ENCODE measurements at regions not wholly inside any gene's neighbourhood (a gene's known extent, or its start where the extent isn't known, plus 50 kb on each side); places are given as distances from the start of the nearest gene placed in this dataset.

GRCh38 chr9:24712206-24712605, 166.5 kb upstream of the IZUMO3 start:
- no peaks in the 10 kb centered on the region for H3K9me3 ChIP-seq
- H3K36me3 ChIP-seq, result no peaks in the 10 kb centered on the region
- no peaks in the 10 kb centered on the region for H3K4me1 ChIP-seq (ENCODE audit: control insufficient read depth in 1 of 2, low read depth in 2 of 2)
- no peak overlapping the region for H3K27ac ChIP-seq
- DNase-seq (ENCODE audit: low spot score) (no peak), ATAC-seq (ENCODE audit: insufficient number of reproducible peaks, low FRiP score, low read depth) (no peak)
- H3K4me3 ChIP-seq, result no peak overlapping the region
- TF ChIP-seq, protein P1, sequence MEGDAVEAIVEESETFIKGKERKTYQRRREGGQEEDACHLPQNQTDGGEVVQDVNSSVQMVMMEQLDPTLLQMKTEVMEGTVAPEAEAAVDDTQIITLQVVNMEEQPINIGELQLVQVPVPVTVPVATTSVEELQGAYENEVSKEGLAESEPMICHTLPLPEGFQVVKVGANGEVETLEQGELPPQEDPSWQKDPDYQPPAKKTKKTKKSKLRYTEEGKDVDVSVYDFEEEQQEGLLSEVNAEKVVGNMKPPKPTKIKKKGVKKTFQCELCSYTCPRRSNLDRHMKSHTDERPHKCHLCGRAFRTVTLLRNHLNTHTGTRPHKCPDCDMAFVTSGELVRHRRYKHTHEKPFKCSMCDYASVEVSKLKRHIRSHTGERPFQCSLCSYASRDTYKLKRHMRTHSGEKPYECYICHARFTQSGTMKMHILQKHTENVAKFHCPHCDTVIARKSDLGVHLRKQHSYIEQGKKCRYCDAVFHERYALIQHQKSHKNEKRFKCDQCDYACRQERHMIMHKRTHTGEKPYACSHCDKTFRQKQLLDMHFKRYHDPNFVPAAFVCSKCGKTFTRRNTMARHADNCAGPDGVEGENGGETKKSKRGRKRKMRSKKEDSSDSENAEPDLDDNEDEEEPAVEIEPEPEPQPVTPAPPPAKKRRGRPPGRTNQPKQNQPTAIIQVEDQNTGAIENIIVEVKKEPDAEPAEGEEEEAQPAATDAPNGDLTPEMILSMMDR (IDR thresholded peaks at IDR 0.05), result no peak
- no peaks in the 10 kb centered on the region for H3K27me3 ChIP-seq (replicated peaks; ENCODE audit: insufficient read depth)

GRCh38 chr9:24708814-24709213, 163.1 kb upstream of the IZUMO3 start:
- no peak for DNase-seq (ENCODE audit: low spot score)
- Histone ChIP-seq H3K4me3 (no peak overlapping the region), H3K27me3 (replicated peaks; ENCODE audit: insufficient read depth) (no peaks in the 10 kb centered on the region), H3K4me1 (ENCODE audit: control insufficient read depth in 1 of 2, low read depth in 2 of 2) (no peaks in the 10 kb centered on the region), H3K27ac (no peak overlapping the region), H3K9me3 (no peaks in the 10 kb centered on the region), H3K36me3 (no peaks in the 10 kb centered on the region)
- ATAC-seq (ENCODE audit: insufficient number of reproducible peaks, low FRiP score, low read depth), result no peak
- TF ChIP-seq, protein P1 (IDR thresholded peaks at IDR 0.05), result no peak

DNA sequence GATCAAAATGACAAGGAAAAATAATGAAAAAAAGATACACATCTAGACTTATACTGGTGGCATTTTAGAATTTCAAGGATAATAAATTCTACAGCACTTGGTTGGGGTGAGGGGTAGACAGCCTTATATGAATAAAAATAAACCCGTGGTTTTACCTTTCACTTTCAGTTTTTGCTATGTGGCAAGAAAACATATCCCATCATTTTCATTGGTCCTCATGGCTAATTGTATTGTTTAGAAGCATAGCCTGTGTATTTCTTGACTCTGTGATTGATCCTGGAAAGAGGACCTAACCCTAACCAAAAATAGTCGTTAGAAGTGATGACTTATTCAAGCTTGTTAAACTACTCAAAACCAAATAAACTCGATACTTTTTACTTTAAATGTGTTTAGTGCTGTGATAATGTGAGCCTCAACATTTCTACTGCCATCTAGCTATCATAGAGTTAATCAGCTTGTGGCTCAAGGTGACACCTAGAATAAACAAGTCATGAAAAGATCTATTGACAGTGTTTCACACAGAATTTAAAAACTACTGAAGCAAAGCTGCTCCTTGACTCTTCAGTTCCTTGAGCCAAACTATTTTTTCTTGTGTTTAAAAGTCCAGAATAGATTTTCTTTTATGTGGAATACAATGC, 153.3 kb upstream of the IZUMO3 start:
- ATAC-seq (ENCODE audit: insufficient number of reproducible peaks, low FRiP score, low read depth), result no peak
- H3K4me1 ChIP-seq (ENCODE audit: control insufficient read depth in 1 of 2, low read depth in 2 of 2), result no peaks in the 10 kb centered on the region
- no peaks in the 10 kb centered on the region for H3K27me3 ChIP-seq (replicated peaks; ENCODE audit: insufficient read depth)
- no peak overlapping the region for H3K27ac ChIP-seq
- DNase-seq (ENCODE audit: low spot score), result no peak
- no peaks in the 10 kb centered on the region for H3K36me3 ChIP-seq
- H3K9me3 ChIP-seq, result no peaks in the 10 kb centered on the region
- TF ChIP-seq, protein P1 (IDR thresholded peaks at IDR 0.05), result no peak
- H3K4me3 ChIP-seq, result peak overlapping the region; percentile 28

DNA sequence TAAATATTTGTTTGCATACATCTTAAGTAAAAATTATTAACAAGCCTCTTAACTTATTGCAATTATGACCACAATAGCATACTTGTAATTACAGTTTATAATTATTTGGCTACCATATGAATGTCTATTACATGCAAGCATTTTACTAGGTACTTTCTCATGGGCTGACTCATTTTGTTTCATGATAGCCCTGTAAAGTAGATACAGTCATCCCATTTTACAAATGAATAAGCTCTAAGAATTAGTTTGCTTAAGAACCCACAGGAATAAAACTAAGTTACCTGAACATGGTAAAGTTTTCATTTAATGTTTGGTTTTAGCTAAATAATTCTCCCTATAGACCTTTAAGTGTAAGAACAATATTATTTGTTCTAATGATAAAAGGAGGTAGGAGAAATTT, 126.6 kb upstream of the IZUMO3 start:
- no peak overlapping the region for H3K4me3 ChIP-seq
- H3K27me3 ChIP-seq (replicated peaks; ENCODE audit: insufficient read depth), result no peaks in the 10 kb centered on the region
- TF ChIP-seq, protein P1 (IDR thresholded peaks at IDR 0.05), result no peak
- no peak overlapping the region for H3K27ac ChIP-seq
- H3K36me3 ChIP-seq, result no peaks in the 10 kb centered on the region
- no peak for DNase-seq (ENCODE audit: low spot score)
- ATAC-seq (ENCODE audit: insufficient number of reproducible peaks, low FRiP score, low read depth), result no peak
- H3K9me3 ChIP-seq, result no peaks in the 10 kb centered on the region
- H3K4me1 ChIP-seq (ENCODE audit: control insufficient read depth in 1 of 2, low read depth in 2 of 2), result no peaks in the 10 kb centered on the region

GRCh38 chr9:24657387-24657786, 111.7 kb upstream of the IZUMO3 start:
- Histone ChIP-seq H3K4me1 (ENCODE audit: control insufficient read depth in 1 of 2, low read depth in 2 of 2) (no peaks in the 10 kb centered on the region), H3K9me3 (no peaks in the 10 kb centered on the region), H3K27ac (no peak overlapping the region), H3K4me3 (no peak overlapping the region), H3K27me3 (replicated peaks; ENCODE audit: insufficient read depth) (no peaks in the 10 kb centered on the region), H3K36me3 (no peaks in the 10 kb centered on the region)
- no peak for DNase-seq (ENCODE audit: low spot score)
- no peak for ATAC-seq (ENCODE audit: insufficient number of reproducible peaks, low FRiP score, low read depth)
- TF ChIP-seq, protein P1 (IDR thresholded peaks at IDR 0.05), result no peak

Measured in thoracic aorta (tissue), 2 donors.